Stimulated activated CD8-positive, alpha-beta memory T cell treated with anti-CD3 and anti-CD28 coated beads, Interleukin-15, amount 100 ng/mL, for 48 hours (primary cell): ENCODE measurements at regions not wholly inside any gene's neighbourhood (a gene's known extent, or its start where the extent isn't known, plus 50 kb on each side); places are given as distances from the start of the nearest gene placed in this dataset.
"Not testable (repeated sequence)": the region's sequence is repeated elsewhere in the genome, so short reads cannot be mapped to it uniquely, and the experiment has no call there.

Experiments
- DNase-seq, 2 donors: peaks; one replicate each; pipeline ENCODE4 v3.0.0-alpha.2; 2020; ENCODE audit warnings: low read depth in 2 of 2

DNA sequence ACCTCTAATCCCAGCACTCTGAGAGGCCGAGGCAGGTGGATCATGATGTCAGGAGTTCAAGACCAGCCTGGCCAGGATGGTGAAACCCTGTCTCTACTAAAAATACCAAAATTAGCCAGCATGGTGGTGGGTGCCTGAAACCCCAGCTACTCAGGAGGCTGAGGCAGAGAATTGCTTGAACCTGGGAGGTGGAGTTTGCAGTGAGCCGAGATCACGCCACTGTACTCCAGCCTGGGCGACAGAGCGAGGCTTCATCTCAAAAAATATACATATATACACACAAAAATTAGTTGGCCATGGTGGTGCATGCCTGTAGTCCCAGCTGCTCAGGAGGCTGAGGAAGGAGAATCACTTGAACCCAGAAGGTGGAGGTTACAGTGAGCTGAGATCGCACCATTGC is 273.6 kb downstream of the GOLGA6L6 start:
- DNase-seq, result not testable (repeated sequence)

DNA sequence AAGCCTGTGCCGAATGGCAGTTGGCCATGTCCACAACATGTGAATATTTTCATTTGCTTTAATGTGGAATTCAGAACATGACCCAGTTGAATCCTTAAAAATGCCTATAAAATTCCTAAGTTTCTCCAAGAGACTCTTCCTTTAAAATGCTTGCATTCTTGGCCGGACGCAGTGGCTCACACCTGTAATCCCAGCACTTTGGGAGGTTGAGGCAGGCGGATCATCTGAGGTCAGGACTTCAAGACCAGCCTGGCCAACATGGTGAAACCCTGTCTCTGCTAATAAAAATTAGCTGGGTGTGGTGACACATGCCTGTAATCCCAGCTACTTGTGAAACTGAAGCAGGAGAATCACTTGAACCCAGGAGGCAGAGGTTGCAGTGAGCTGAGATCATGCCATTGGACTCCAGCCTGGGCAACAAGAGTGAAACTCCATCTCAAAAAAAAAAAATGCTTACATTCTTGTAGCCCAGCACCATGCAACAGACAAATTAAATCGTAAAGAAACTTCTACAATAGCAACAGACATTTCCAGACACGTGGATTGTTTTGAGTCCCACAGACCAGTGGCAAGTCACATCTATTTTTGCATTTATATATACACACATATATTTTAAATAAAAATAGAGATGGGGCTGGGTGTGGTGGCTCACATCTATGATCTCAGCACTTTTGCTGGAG is 274.4 kb downstream of the GOLGA6L6 start:
- not testable (repeated sequence) for DNase-seq

DNA sequence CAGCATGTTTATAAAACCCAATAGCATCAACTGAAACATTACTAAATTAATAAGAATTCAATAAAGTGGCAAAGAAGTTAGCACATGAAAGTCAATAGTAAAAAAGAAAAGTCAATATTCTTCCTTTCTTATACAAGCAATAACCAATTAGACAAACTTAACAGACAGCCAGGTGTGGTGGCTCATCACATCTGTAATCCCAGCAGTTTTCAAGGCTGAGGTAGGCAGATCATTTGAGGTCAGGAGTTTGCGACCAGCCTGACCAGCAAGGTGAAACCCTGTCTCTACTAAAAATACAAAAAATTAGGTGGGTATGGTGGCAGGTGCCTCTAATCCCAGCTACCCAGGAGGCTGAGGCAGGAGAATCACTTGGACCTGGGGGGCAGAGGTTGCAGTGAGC is 275.9 kb downstream of the GOLGA6L6 start:
- not testable (repeated sequence) for DNase-seq

DNA sequence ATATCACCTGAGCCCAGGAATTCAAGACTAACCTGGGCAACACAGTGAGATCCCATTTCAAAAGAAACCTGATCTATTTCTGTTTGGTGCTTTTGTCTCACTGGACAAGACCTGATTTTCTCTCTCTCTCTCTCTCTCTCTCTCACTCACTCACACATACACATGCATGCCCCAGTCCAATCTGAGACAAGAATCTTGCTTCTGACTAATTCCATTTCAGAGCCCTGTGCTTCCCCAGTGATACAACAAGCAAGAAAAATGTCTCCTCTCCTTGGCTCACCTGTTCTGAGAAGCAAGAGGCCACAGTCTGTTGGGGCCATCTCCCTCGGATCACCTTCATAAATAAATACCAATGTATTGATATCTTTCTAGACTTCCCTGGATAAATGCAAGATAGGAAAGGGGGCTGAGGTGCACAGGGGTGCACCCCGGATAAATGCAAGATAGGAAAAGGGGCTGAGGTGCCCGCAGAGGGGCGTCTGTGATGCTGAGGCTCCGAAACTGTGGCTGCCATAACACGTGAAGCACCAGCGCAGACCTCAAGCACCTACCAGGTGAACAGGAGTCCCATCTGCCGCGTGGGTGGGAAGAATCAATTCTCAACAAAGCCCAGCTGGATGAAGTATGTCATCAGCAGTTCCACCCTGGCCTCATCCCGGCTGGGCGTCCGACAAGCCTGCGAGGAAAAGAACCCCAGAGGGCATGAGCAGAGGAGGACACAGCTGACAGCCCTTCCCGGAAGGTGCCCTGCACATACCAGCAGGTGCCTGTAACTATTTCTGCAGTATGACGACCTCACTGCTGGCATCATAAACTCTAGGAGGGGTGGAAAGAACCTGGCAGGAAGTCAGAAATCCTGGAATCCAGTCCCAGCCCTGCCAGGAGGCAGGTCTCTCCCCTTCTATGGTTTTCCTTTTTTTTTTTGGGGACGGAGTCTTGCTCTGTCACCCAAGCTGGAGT is 280.0 kb downstream of the GOLGA6L6 start:
- DNase-seq, result not testable (repeated sequence)

DNA sequence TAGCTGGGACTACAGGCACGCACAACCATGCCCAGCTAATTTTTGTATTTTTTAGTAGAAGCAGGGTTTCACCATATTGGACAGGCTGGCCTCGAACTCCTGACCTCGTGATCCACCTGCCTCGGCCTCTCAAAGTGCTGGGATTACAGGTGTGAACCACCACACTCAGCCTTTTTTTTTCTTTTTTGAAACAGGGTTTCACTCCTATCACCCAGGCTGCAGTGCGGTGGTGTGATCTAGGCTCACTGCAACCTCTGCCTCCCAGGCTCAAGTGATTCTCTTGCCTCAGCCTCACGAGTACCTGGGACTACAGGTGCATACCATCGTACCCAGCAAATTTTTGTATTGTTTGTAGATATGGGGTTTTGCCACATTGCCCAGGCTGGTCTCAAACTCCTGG is 280.9 kb downstream of the GOLGA6L6 start:
- not testable (repeated sequence) for DNase-seq

DNA sequence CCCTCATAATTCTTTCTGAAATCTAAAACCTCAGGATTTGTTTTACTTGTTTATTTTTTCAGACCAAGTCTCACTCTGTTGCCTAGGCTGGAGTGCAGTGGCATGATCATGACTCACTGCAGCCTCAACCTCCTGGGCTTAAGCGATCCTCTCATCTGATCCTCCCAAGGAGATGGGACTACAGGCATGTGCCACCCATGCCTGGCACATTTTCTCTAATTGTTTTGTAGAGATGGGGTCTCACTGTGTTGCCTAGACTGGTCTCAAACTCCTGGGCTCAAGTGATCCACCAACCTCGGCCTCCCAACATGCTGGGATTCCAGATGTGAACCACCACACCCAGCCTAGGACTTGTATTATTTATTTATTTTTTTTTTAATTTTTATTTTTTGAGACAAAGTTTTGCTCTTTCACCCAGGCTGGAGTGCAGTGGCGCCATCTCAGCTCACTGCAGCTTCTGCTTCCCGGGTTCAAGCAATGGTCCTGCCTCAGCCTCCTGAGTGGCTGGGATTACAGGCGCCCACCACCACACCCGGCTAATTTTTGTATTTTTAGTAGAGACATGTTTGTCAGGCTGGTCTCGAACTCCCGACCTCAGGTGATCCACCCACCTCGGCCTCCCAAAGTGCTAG is 281.9 kb downstream of the GOLGA6L6 start:
- not testable (repeated sequence) for DNase-seq

DNA sequence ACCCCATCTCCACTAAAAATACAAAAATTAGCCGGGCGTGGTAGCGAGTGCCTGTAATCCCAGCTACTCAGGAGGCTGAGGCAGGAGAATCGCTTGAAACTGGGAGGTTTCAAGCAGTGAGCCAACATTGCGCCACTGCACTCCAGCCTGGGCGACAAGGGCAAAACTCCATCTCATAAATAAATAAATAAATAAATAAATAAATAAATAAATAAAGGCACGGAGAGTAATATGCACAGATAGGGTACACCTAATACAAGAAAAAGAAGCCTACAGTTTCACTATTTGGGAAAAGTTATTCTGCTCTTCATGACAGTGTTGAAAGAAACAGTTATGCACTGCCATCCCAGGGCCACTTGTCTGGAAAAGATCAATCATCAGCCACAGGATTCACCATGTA is 285.2 kb downstream of the GOLGA6L6 start:
- not testable (repeated sequence) for DNase-seq

DNA sequence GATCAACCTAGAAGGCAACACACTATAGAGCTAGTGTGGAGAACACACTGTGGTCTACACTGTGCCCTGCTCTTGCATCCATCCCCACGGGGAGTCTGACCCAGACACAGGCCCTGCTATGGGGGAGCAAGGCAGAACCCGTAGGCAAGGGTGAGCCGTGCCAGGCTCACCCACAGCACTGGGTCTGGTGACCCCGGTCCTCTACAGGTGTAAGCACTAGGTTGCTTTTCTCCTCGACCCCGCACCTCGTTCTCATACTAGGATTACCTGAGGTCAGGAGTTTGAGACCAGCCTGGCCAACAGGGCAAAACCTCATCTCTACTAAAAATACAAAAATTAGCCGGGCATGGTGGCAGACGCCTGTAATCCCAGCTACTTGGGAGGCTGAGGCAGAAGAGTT is 286.0 kb downstream of the GOLGA6L6 start:
- not testable (repeated sequence) for DNase-seq

DNA sequence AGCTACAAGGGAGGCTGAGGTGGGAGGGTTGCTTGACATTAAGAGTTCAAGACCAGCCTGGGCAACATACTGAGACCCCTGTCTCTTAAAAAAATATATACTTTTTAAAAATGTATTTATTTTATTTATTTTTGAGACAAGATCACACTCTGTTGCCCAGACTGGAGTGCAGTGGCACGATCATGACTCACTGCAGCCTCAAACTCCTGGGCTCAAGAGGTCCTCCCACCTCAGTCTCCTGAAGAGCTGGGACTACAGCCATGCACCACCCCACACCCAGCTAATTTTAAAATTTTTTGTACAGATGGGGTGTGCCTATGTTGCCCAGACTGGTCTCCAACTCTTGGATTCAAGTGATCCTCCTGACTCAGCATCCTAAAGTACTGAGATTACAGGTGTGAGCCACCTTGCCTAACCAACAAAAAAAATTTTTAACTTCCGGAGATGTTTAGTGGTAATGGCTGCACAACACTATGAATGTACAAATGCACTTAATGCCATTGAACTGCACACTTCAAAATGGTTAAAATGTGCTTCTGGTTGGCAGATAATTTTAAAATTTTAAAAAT is 288.5 kb downstream of the GOLGA6L6 start:
- DNase-seq, result not testable (repeated sequence)

DNA sequence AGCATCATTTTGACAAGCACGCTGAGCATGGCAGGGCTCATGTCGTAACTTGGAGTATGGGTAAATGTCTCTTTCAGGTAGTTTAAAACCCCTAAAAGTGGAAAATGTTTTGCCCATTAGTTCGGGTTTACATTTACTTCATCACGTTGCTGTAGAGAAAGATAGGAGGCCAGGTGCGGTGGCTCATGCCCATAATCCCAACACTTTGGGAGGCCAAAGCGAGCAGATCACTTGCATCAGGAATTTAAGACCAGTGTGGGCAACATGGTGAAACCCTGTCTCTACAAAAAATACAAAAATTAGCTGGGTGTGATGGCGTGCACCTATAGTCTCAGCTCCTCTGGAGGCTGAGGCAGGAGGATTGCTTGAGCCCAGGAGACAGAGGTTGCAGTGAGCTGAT is 289.6 kb downstream of the GOLGA6L6 start:
- DNase-seq, result not testable (repeated sequence)

DNA sequence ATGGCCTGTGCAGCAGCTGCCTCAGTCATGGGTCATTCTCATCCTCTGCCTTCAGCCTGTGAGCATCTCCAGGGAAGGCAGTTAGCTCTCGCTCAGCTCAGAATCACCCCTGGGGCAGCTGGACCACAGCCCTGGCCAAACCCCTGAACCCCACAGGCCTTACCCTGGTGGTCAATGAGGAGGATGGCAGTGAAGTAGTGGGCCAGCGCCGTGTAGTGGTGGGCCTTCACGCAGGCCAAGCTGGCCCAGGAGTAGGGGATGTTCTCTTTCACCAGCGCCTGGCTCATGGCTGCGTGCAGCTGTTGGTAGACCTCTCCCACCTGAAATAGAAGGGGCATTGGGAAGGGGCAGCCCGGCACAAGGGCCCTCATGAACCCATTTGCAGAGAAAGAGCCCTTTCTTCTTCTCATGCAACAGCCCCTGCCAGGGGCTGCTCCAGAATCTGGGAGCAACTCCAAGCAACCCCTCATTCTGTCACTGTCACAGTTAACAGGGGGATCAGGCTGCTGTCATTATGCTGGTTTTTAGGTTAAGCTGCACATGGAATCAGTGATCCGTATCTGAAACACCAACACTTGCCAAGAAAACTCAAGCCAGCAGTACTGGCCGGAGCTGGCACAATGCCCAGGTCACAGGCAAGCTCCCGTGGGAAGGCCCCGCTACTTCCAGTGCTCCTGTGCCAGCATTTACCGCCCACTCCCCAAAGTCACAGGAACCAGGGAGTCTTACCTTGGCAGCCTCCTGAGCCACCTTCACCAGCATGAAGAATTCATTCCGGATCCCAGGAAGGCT is 290.2 kb downstream of the GOLGA6L6 start:
- DNase-seq, result not testable (repeated sequence)

DNA sequence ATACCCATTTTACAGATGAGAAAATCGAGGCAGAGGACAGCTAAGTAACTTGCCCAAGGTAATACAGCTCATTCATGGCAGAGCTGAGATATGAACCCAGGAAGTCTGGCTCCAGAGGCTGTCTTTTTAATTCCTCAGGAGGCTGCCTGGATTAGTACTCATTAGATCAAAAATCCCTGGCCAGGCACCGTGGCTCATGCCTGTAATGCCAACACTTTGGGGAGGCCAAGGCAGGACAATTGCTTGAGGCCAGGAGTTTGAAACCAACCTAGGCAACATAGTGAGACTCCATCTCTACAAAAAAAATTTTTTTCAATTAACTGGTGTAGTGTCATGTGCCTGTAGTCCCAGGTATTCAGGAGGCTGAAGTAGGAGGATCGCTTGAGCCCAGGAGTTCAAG is 291.4 kb downstream of the GOLGA6L6 start:
- DNase-seq, result not testable (repeated sequence)

DNA sequence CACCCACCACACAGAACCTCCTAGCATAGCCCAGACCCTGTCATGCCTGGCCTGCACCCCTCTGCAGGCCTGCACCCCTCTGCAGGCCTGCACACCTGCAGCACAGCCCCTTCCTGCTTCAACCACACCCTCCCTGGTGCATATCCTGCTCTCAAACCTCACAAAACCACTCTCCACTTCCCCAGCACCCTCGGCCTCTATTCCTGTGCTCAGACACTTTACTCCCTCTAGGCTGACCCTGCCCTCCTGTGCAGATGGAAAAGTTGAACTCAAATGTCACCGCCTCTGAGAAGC is 292.0 kb downstream of the GOLGA6L6 start:
- not testable (repeated sequence) for DNase-seq

DNA sequence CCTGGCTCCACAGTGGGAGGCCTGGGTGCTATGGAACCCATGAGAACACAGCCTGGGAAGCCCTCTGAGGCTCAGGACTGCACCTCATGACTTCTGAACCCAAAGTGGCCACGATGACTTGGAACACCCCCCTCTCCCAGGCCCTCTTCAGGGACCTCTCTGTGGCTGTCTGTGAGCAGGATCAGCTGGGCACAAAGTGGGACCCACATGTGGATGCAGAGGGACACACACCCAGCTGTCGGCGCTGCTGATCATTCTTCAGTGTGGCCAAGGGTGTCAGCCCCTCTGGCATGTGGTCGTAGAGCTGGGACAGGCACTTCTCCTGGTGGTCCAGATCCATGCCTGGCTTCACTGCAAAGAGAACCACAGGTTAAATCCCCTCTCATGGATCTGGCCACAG is 293.2 kb downstream of the GOLGA6L6 start:
- not testable (repeated sequence) for DNase-seq

DNA sequence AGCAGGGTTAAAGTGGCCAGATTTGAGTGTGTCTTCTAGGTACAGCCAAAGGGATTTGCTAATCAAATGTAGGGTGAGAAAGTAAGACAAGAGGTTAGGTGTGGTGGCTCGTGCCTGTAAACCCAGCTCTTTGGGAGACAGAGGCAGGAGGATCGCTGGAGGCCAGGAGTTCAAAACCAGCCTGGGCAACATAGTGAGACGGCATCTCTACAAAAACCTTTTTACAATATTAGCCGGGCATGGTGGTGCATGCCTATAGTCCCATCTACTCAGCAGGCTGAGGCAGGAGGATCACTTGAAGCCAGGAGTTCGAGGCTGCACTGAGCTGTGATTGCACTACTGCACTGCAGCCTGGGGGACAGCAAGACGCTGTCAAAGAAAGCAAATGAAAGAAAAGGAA is 294.5 kb downstream of the GOLGA6L6 start:
- DNase-seq, result not testable (repeated sequence)

DNA sequence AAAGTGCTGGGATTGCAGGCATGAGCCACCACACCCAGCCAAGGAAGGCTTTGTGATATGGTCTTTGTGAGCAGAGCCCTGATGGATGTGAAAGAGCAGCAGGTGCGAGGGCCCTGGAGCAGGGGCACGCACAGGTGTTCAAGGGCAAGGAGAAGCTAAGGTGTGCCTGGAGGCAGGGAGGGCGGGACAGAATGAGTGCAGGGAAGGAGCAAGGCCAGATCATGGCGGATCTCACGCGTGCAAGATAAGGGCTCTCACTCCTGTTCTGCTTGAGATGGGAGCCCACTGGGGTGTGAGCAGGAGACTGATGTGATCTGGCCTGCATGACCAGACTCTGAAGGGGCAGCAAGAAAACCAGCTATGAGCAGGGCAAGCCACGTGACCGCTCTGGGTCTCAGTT is 295.0 kb downstream of the GOLGA6L6 start:
- DNase-seq, result not testable (repeated sequence)

DNA sequence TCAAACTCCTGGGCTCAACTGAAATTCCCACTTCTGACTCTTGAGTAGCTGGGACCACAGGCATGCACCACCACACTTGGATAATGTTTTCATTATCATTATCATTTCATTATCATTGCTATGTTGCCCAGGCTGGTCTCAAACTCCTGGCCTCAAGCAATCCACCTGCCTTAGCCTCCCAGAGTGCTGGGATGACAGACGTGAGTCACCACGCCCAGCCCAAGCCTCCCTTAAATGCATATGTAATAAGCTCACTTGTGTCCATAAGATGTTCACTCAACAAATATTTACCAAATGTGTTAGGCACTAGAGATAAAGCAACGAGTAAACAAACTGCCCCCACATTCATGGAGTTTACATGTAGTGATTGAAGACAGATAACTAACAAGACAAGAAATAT is 295.7 kb downstream of the GOLGA6L6 start:
- not testable (repeated sequence) for DNase-seq

DNA sequence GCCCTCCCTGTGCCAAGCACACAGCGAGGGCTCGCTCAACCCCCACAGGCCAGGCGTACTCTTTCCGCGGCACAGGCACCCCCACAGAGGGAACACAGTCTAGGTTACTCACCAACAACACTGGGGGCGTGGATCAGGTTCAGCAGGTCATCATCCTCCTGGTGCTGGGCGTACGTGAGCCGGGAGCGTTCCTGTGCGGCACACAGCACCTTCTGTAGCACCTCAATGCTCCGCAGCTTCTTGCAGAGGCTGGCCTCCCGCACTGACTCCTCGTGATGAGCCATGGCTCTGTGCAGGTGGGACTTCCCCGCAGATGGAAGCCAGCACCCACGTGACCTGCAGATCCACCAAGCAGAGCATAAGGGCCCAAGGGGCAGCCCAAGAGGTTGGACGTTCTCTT is 296.8 kb downstream of the GOLGA6L6 start:
- not testable (repeated sequence) for DNase-seq

DNA sequence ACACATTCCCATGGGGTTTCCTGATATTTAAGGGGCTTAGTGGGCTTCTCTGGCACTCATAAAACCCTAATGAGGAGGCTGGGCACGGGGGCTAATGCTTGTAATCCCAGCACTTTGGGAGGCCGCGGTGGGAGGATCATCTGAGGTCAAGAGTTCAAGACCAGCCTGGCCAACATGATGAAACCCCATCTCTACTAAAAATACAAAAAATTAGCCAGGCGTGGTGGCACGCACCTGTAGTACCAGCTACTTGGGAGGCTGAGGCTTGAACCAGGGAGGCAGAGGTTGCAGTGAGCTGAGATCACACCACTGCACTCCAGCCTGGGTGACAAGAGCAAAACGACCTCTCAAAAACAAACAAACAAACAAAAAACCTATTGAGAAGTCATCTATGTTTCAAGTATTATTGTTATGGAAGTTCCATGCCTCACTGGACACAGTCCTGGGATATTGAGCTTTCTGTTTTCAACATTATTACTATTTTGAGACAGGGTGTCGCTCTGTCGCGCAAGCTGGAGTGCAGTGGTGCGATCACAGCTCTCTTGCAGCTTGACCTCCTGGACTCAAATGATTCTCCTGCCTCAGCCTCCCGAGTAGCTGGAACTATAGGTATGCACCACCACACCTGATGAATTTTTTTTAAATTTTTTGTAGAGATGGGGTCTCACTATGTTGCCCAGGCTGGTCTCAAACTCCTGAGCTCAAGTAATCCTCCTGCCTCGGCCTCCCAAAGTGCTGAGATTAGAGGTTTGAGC is 297.9 kb downstream of the GOLGA6L6 start:
- not testable (repeated sequence) for DNase-seq

DNA sequence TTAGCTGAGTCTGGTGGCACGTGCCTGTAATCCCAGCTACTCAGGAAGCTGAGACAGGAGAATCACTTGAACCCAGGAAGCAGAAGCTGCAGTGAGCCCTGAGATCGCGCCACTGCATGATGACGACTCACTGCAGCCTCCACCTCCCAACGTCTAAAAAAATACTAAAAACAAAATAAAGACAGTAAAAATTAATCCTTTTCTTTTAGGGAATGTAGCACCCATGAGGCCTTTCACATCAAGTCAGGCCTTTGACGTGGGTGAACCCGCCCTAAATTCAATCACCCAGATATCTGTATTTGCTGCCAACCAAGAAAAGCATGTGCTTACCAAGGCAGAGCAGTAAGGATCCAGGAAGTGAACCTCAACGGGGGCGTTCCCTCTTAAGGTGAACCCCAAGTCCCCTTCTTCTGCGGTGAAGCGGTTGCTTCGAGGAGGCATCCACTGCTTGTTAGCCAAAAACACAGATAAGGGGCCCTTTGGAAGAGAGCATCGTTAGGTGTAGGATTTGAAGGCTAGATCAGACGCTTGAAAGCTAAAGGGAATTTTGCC is 301.2 kb downstream of the GOLGA6L6 start:
- DNase-seq, result not testable (repeated sequence)
